Heart right ventricle (tissue), 16 donors: ENCODE measurements at regions not wholly inside any gene's neighbourhood (a gene's known extent, or its start where the extent isn't known, plus 50 kb on each side); places are given as distances from the start of the nearest gene placed in this dataset.

Source experiments
- ATAC-seq, 8 donors: fragments of 200-7000 bp; cut with Tn5 transposase; one replicate each; pipeline ENCODE4 v1.9.1; 2020; ENCODE audit warnings: mild to moderate bottlenecking in 8 of 8, moderate library complexity in 8 of 8, moderate number of reproducible peaks in 1 of 8
- DNase-seq, 2 donors: peaks; one replicate each; pipeline ENCODE4 v3.0.0-alpha.2; 2020
- H3K27ac ChIP-seq, 10 donors: fragments of 200-600 bp; sonication (generic) in 2 of 10; one replicate each; pipeline versions ENCODE4 v1.5.0 to v1.8.0; 2020 to 2022; ENCODE audit warnings: mild to moderate bottlenecking in 3 of 10
- H3K27me3 ChIP-seq, 7 donors: fragments of 200-600 bp; one replicate each; pipeline ENCODE4 v1.8.0; 2021 to 2022; ENCODE audit warnings: mild to moderate bottlenecking in 2 of 7
- H3K36me3 ChIP-seq, 9 donors: fragments of 200-600 bp; sonication (generic) in 1 of 9; one replicate each; pipeline versions ENCODE4 v1.5.0 to v1.8.0; 2020 to 2022; ENCODE audit warnings: mild to moderate bottlenecking in 2 of 9
- H3K4me1 ChIP-seq, 9 donors: fragments of 200-600 bp; sonication (generic) in 1 of 9; one replicate each; pipeline versions ENCODE4 v1.5.0 to v1.8.0; 2020 to 2022; ENCODE audit warnings: mild to moderate bottlenecking in 4 of 9
- H3K4me3 ChIP-seq, 10 donors: fragments of 200-600 bp; sonication (generic) in 2 of 10; one replicate each; pipeline versions ENCODE4 v1.5.0 to v1.8.0; 2020 to 2022; ENCODE audit warnings: mild to moderate bottlenecking in 7 of 10, moderate library complexity in 2 of 10
- H3K9me3 ChIP-seq, 11 donors: fragments of 200-600 bp in 10 of 11; sonication (generic) in 2 of 11; one replicate each; pipeline versions ENCODE4 v1.5.0 to v1.8.0; 2013 to 2022; ENCODE audit warnings: mild to moderate bottlenecking in 2 of 11, control low read depth in 1 of 11, moderate library complexity in 1 of 11
- WGBS, 2 donors: extraction: QIAGEN DNeasy Blood & Tissue Kit; methylation state at CpG; one replicate each; pipeline ENCODE4 v1.1.7; 2013; ENCODE audit warnings: inconsistent platforms in 1 of 2; 5-methylcytosine and 5-hydroxymethylcytosine counted together
- intact Hi-C, 10 donors: fragments of 100-400 bp; cut with DNase I; formaldehyde crosslinking; loops; one replicate each; pipeline versions ENCODE4 v1.11.1 to v1.14.2; 2022
- TF ChIP-seq, protein P1 (sequence below), 9 donors: fragments of 200-600 bp; sonication (generic) in 2 of 9; IDR thresholded peaks; one replicate each; pipeline versions ENCODE4 v1.5.0 to v1.8.0; 2021 to 2022; ENCODE audit warnings: antibody characterized with exemption in 9 of 9, mild to moderate bottlenecking in 5 of 9, moderate library complexity in 1 of 9
- donor health status: Arrhythmogenic right ventricular cardiomyopathy.
- donor health status: ischemic (EF 13 %, LVEDD 7.1; RV severe dilation, severe dysfunction).
- donor health status: healthy with polysubstance abuse.
- donor health status: DM: no; HTN: yes; CAD: no.
- donor health status: DM: no; HTN: no; CAD: no.
- donor health status: ischemic (EF 25% LVEDD 6.9; RV normal size, moderate dysfunction).
- donor health status: ischemic (EF 25% LVEDD 5.7; RV mildly dilated, moderate dysfunction).
- donor health status: healthy.
- donor health status: DM: yes; HTN: yes; CAD: no.
- donor health status: Ischemic cardiomyopathy.
- donor health status: ischemic (EF 35%, LVEDD 5.7; RV mildly dilated, moderate dysfunction).
- donor health status: nonischemic (EF 11% LVEDD 7.7; RV severe dilation, severe dysfunction).
- donor health status: DM: yes; HTN: yes; CAD: no.
- donor health status: PGD.
- donor health status: ischemic (EF 29% LVEDD 5.4; RV normal size, mild dysfunction).
- donor health status: nonischemic (EF 23%, LVEDD 6.1; RV moderate dilation, normal function).

DNA sequence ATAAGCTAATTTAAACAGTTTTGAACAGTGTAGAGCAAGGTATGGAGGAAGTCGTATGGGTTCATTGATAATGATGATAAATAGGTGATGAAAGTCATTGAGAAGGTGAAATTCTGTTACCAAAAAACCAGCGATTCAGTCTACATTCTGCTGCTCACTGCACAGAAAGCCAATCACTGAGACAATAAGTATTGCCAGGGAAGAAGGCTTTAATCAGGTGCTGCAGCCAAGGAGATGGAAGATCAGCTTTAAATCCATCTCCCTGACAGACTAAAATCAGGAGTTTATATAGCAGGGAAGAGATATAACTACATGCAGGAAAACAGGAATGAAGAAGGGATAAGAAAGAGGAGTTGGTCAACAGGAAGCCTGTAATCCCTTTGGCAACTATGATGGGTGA is 361.3 kb upstream of the C1orf174 start:
- ATAC-seq (no peak), DNase-seq (no peak)
- WGBS, 2 donors, result 66 to 77% methylated on average over 2 of the region's 2 CpGs

DNA sequence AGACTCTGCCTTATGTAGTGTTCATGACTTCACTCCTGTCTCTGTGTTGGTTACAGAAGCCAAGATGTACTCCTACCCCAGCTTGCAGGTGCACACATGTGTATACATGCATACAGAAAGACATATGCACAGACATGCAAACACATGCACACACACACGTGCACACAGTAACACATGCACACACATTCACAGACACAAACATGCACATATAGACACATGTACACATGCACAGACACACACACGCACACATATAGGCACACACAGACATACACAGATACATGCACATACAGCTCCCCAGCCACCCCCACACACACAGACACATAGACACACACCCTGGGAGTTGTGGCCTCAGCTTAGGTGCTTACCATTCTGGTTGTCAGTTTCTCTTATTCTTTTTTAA is 362.6 kb upstream of the C1orf174 start:
- Histone ChIP-seq H3K9me3 (peaks cover 0 to 29% (median 10%) of the 10 kb centered on the region in 11 donors), H3K4me3 (no peak overlapping the region), H3K36me3 (no peaks in the 10 kb centered on the region), H3K27me3 (peaks cover 0 to 41% (median 5%) of the 10 kb centered on the region in 7 donors), H3K27ac (no peak overlapping the region), H3K4me1 (no peaks in the 10 kb centered on the region)
- no peak for ATAC-seq
- intact Hi-C loops, result no loop called here
- 87 to 90% methylated on average over 2 of the region's 2 CpGs for WGBS, 2 donors
- TF ChIP-seq, protein P1, sequence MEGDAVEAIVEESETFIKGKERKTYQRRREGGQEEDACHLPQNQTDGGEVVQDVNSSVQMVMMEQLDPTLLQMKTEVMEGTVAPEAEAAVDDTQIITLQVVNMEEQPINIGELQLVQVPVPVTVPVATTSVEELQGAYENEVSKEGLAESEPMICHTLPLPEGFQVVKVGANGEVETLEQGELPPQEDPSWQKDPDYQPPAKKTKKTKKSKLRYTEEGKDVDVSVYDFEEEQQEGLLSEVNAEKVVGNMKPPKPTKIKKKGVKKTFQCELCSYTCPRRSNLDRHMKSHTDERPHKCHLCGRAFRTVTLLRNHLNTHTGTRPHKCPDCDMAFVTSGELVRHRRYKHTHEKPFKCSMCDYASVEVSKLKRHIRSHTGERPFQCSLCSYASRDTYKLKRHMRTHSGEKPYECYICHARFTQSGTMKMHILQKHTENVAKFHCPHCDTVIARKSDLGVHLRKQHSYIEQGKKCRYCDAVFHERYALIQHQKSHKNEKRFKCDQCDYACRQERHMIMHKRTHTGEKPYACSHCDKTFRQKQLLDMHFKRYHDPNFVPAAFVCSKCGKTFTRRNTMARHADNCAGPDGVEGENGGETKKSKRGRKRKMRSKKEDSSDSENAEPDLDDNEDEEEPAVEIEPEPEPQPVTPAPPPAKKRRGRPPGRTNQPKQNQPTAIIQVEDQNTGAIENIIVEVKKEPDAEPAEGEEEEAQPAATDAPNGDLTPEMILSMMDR (IDR thresholded peaks at IDR 0.05), result no peak
- DNase-seq, result no peak

More for the DNA sequence above, 361.3 kb upstream of the C1orf174 start:
- Histone ChIP-seq H3K36me3 (no peaks in the 10 kb centered on the region), H3K4me1 (no peaks in the 10 kb centered on the region), H3K27me3 (peaks cover 0 to 37% (median 0%) of the 10 kb centered on the region in 7 donors), H3K9me3 (peaks cover 0 to 34% (median 13%) of the 10 kb centered on the region in 11 donors), H3K27ac (no peak overlapping the region), H3K4me3 (no peak overlapping the region)
- intact Hi-C loops, result no loop called here
- TF ChIP-seq, protein P1 (IDR thresholded peaks at IDR 0.05), result no peak

DNA sequence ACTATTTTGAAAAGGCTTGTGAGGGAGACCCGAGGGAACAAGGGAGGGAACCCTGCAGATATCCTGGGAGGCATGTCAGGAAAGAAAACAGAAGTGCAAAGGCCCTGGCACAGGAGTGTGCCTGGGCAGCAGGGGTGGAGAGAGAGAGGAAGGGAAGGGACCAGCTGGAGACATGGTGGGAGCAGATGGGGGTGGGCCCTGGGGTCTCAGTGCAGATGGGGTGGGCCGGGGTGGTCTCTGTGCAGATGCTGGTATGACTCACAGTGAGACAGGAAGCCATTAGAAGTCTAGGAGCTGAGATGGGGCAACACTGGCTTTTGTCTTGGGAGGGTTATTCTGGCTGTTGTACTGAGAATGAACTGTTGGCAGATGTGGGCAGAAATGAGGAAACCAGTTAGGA is 363.6 kb upstream of the C1orf174 start:
- intact Hi-C loops, result no loop called here
- peaks cover 0 to 46% (median 5%) of the 10 kb centered on the region in 7 donors for H3K27me3 ChIP-seq
- no peak overlapping the region for H3K27ac ChIP-seq
- DNase-seq, result no peak
- no peak for ATAC-seq
- no peaks in the 10 kb centered on the region for H3K36me3 ChIP-seq
- H3K9me3 ChIP-seq, result peaks cover 0 to 18% (median under 1%) of the 10 kb centered on the region in 11 donors
- no peak overlapping the region for H3K4me3 ChIP-seq
- 60% methylated on average over 2 of the region's 2 CpGs for WGBS, 2 donors
- H3K4me1 ChIP-seq, result no peaks in the 10 kb centered on the region
- TF ChIP-seq, protein P1 (IDR thresholded peaks at IDR 0.05), result no peak

DNA sequence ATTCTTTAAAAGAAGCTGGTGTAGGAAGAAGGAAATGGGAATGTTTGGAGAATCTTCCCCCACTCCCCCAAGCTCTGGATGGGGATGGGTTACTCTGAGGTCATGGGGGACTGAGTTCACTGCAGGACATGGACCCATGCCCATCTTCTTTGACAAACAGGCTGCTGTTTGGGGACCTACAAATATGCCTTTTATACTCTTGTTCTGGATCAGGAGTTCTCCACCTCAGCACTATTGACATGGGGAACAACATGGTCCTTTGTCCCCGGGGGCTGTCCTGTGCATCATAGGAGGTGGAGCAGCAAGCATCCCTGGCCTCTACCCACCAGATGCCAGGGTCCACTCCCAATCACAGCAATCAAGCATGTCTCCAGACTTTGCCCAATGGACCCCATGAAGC is 365.8 kb upstream of the C1orf174 start:
- TF ChIP-seq, protein P1 (IDR thresholded peaks at IDR 0.05), result no peak
- H3K4me3 ChIP-seq, result no peak overlapping the region
- no peak overlapping the region for H3K27ac ChIP-seq
- ATAC-seq (no peak), DNase-seq (no peak)
- H3K27me3 ChIP-seq, result peaks cover 0 to 49% (median 13%) of the 10 kb centered on the region in 7 donors
- peaks cover 0 to 10% (median 0%) of the 10 kb centered on the region in 11 donors for H3K9me3 ChIP-seq
- no peaks in the 10 kb centered on the region for H3K4me1 ChIP-seq
- no peaks in the 10 kb centered on the region for H3K36me3 ChIP-seq
- 74 to 78% methylated on average over 1 of the region's 1 CpG for WGBS, 2 donors
- intact Hi-C loops, result no loop called here
